Left renal cortex interstitium (tissue), 4 donors: ENCODE measurements at regions not wholly inside any gene's neighbourhood (a gene's known extent, or its start where the extent isn't known, plus 50 kb on each side); places are given as distances from the start of the nearest gene placed in this dataset.
A peak's percentile ranks its signal among the peaks of the same experiment; 100 is the strongest.

Experiments
- DNase-seq, 4 donors: peaks; one replicate each; pipeline ENCODE4 v3.0.0-alpha.2; 2013; ENCODE audit warnings: low read depth in 4 of 4, low spot score in 2 of 4, missing footprints in 1 of 4

DNA sequence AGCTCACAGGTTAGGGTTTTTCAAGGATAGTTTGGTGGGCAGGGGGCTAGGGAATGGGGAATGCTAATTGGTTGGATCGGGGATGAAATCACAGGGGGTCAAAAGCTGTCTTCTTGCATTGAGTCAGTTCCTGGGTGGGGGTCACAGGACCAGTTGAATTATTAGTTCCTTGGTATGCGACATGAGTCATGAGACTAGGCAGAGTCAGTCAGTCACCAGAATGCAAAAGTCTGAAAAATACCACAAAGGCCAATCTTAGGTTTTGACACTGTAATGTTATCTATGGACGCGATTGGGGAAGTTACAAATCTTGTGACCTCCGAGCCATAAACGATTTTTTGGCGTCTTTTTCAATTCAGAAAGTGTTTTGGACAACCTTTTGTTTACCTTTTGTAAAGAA is 101.2 kb downstream of the ZNF519 start:
- no peak for DNase-seq

GRCh38 chr18:14029512-14029911 is 102.7 kb downstream of the ZNF519 start:
- no peak for DNase-seq

GRCh38 chr18:14026199-14026598 is 106.0 kb downstream of the ZNF519 start:
- DNase-seq, result no peak

- DNase-seq, result no peak
These were observed 106.8 kb downstream of the ZNF519 start for GRCh38 chr18:14025306-14025940.

DNA sequence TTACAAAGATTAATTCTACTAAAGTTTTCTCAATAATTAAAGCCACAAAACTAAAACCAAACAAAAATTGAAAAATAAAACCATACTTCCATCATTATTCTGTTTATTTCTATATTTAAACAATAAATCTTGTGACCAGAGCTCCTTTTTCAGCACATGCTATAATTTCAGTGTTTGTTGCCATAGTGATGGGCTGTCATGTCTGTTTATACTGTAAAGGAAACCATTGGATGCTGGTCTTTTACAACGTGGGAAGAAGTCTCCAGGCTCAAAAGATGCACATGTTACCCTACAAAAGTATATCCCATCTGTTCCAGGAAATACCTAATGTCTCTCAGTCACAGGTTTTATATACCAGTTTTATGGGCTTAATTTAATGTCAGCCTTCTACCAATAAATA is 100.1 kb upstream of the MC2R start:
- peak in 2 of 4 donors; percentile 8 to 16 for DNase-seq

GRCh38 chr18:14014456-14014855 is 99.1 kb upstream of the MC2R start:
- no peak for DNase-seq

GRCh38 chr18:14000884-14001283 is 85.5 kb upstream of the MC2R start:
- DNase-seq, result no peak

- DNase-seq, result peak in 1 of 4 donors; percentile 8
These were observed 83.9 kb upstream of the MC2R start for GRCh38 chr18:13999231-13999630.

DNA sequence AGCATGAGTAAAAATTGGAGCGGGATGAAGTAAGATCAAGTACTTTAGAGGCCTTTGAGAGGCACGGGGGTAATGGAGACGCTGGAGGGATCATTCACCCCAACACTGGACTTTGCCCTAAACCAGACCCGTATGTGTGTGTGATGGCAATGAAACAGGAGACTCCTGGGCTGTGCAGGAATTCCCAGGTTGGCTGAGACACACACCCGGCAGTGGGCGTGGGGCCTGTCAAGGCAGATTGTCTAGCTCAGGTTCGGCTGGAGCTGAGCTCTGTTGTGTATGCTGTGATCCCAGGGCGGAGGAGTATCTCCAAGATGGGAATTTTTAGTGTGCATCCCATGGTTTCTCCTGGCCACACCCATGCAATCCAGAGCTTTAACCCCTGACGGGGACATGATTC is 83.2 kb upstream of the MC2R start:
- no peak for DNase-seq

GRCh38 chr18:13993730-13994129 is 78.4 kb upstream of the MC2R start:
- no peak for DNase-seq

DNA sequence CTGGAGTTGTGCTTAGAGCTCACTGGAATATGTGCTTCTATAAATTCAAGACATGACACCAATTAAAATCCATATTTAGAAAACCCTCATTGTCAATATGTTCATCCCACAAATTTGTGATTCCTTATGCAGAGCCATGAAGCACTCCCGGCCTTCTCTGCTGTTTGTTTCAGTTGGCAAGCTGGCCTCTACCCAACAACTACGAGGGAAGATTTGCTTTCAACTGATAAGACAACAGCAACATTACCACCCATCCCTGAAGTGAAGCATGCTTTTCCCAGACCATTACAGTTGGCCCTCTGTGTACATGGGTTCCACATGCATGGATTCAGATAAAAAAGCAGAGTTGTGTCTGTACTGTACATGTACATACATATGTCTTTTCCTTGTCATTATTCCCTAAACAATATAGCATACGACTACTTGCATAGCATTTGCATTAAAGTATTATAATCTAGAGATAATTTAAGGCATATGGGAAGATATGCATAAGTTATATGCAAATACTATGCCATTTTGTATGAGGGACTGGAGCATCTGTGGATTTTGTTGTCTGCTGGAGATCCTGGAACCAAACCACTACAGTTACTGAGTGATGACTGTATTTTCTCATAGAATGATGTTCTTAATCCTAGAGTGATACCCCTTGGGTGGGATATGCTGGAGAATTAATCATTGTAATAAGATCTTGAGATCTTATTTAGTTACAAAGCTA is 77.6 kb upstream of the MC2R start:
- DNase-seq, result no peak

DNA sequence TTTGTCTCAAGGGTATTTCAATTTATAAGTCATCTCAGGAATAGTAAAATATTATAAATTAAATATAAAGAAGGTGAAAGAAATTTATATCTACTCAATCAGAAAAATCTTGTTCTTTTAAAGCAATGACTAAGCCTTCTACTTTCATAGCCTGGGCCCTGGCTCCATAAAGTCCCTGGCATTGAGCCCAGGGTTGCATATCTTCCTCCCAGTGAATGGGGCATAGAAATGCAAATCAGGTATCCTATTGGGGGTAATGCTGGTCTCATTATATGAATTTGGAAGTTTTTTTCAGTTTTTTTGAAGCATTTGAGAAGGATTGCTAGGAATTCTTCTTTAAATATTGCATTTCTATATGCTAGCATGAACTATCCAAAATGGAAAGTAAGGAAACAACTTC is 73.9 kb upstream of the MC2R start:
- no peak for DNase-seq

DNA sequence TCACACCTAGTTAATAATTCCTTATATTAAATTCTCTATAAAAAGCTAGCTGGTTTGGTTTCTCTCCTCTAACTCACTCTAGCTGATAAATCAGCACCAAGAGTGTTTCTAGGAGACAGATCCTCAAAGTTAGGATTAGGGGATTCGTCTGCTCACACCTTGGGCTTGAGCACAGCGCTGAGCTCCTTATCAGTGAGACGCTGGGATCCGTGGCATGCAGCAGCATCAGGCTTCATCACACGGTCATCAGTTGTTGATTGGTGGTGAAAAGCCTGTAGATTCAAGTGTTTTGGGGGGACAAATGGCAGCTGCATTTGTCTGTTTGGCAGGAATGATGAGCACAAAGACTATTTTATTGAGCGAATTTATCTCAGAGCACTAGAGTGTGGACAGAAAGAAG is 72.6 kb upstream of the MC2R start:
- DNase-seq, result no peak

GRCh38 chr18:13984080-13984479 is 68.7 kb upstream of the MC2R start:
- DNase-seq, result no peak

- no peak for DNase-seq
These were observed 68.2 kb upstream of the MC2R start for GRCh38 chr18:13983506-13983905.

GRCh38 chr18:13982126-13982525 is 66.8 kb upstream of the MC2R start:
- peak in 2 of 4 donors; percentile 9 to 17 for DNase-seq

- DNase-seq, result no peak
These were observed 57.8 kb upstream of the MC2R start for GRCh38 chr18:13973061-13973575.
